ENCODE measurements at regions not wholly inside any gene's neighbourhood (a gene's known extent, or its start where the extent isn't known, plus 50 kb on each side); places are given as distances from the start of the nearest gene placed in this dataset.
A peak's percentile ranks its signal among the peaks of the same experiment; 100 is the strongest.
"Not testable (repeated sequence)": the region's sequence is repeated elsewhere in the genome, so short reads cannot be mapped to it uniquely, and the experiment has no call there.

- H3K36me3 ChIP-seq (ENCODE audit: control insufficient read depth, insufficient read depth, low read length), result no peaks in the 10 kb centered on the region
Observed at GRCh38 chr12:127161466-127161865, 1105.5 kb upstream of the TMEM132C start.

GRCh38 chr12:127162307-127162706, 1104.7 kb upstream of the TMEM132C start:
- no peak for DNase-seq
- Histone ChIP-seq H3K27me3 (replicated peaks; ENCODE audit: control insufficient read depth, insufficient read depth, low read length, poor library complexity, severe bottlenecking) (no peaks in the 10 kb centered on the region), H3K9me3 (ENCODE audit: control insufficient read depth, low read length) (no peaks in the 10 kb centered on the region), H3K4me3 (ENCODE audit: insufficient read depth, low read depth, low read length, poor library complexity, severe bottlenecking) (no peak overlapping the region), H3K4me1 (ENCODE audit: control insufficient read depth, insufficient read depth, low read length, poor library complexity, severe bottlenecking) (peaks cover 8% of the 10 kb centered on the region), H3K36me3 (ENCODE audit: control insufficient read depth, insufficient read depth, low read length) (no peaks in the 10 kb centered on the region), H3K27ac (ENCODE audit: insufficient read depth, low read length, poor library complexity, severe bottlenecking) (no peak overlapping the region)

More at GRCh38 chr12:127161466-127161865, 1105.5 kb upstream of the TMEM132C start:
- no peak for DNase-seq
- no peaks in the 10 kb centered on the region for H3K9me3 ChIP-seq (ENCODE audit: control insufficient read depth, low read length)
- no peak overlapping the region for H3K4me3 ChIP-seq (ENCODE audit: insufficient read depth, low read depth, low read length, poor library complexity, severe bottlenecking)
- H3K27ac ChIP-seq (ENCODE audit: insufficient read depth, low read length, poor library complexity, severe bottlenecking), result no peak overlapping the region
- H3K27me3 ChIP-seq (replicated peaks; ENCODE audit: control insufficient read depth, insufficient read depth, low read length, poor library complexity, severe bottlenecking), result no peaks in the 10 kb centered on the region
- peaks cover 8% of the 10 kb centered on the region for H3K4me1 ChIP-seq (ENCODE audit: control insufficient read depth, insufficient read depth, low read length, poor library complexity, severe bottlenecking)

- no peaks in the 10 kb centered on the region for H3K9me3 ChIP-seq (ENCODE audit: control insufficient read depth, low read length)
- no peak overlapping the region for H3K27ac ChIP-seq (ENCODE audit: insufficient read depth, low read length, poor library complexity, severe bottlenecking)
- peak in 1 of 3 donors; percentile 36 for DNase-seq
- no peaks in the 10 kb centered on the region for H3K27me3 ChIP-seq (replicated peaks; ENCODE audit: control insufficient read depth, insufficient read depth, low read length, poor library complexity, severe bottlenecking)
- no peaks in the 10 kb centered on the region for H3K36me3 ChIP-seq (ENCODE audit: control insufficient read depth, insufficient read depth, low read length)
- peaks cover 8% of the 10 kb centered on the region for H3K4me1 ChIP-seq (ENCODE audit: control insufficient read depth, insufficient read depth, low read length, poor library complexity, severe bottlenecking)
- H3K4me3 ChIP-seq (ENCODE audit: insufficient read depth, low read depth, low read length, poor library complexity, severe bottlenecking), result no peak overlapping the region
Observed at GRCh38 chr12:127162902-127163301, 1104.1 kb upstream of the TMEM132C start.

GRCh38 chr12:127165567-127166392, 1101.2 kb upstream of the TMEM132C start:
- Histone ChIP-seq H3K27ac (ENCODE audit: insufficient read depth, low read length, poor library complexity, severe bottlenecking) (peak overlapping the region; percentile 63), H3K36me3 (ENCODE audit: control insufficient read depth, insufficient read depth, low read length) (no peaks in the 10 kb centered on the region), H3K27me3 (replicated peaks; ENCODE audit: control insufficient read depth, insufficient read depth, low read length, poor library complexity, severe bottlenecking) (no peaks in the 10 kb centered on the region), H3K4me1 (ENCODE audit: control insufficient read depth, insufficient read depth, low read length, poor library complexity, severe bottlenecking) (peaks cover 8% of the 10 kb centered on the region), H3K9me3 (ENCODE audit: control insufficient read depth, low read length) (no peaks in the 10 kb centered on the region), H3K4me3 (ENCODE audit: insufficient read depth, low read depth, low read length, poor library complexity, severe bottlenecking) (peak overlapping the region; percentile 62)
- peak; percentile 27 to 77 (median 62) for DNase-seq

GRCh38 chr12:127169321-127170181, 1097.4 kb upstream of the TMEM132C start:
- Histone ChIP-seq H3K27ac (ENCODE audit: insufficient read depth, low read length, poor library complexity, severe bottlenecking) (no peak overlapping the region), H3K27me3 (replicated peaks; ENCODE audit: control insufficient read depth, insufficient read depth, low read length, poor library complexity, severe bottlenecking) (no peaks in the 10 kb centered on the region), H3K9me3 (ENCODE audit: control insufficient read depth, low read length) (no peaks in the 10 kb centered on the region), H3K4me1 (ENCODE audit: control insufficient read depth, insufficient read depth, low read length, poor library complexity, severe bottlenecking) (no peaks in the 10 kb centered on the region), H3K4me3 (ENCODE audit: insufficient read depth, low read depth, low read length, poor library complexity, severe bottlenecking) (no peak overlapping the region), H3K36me3 (ENCODE audit: control insufficient read depth, insufficient read depth, low read length) (no peaks in the 10 kb centered on the region)
- DNase-seq, result no peak

- H3K4me3 ChIP-seq (ENCODE audit: insufficient read depth, low read depth, low read length, poor library complexity, severe bottlenecking), result no peak overlapping the region
- no peaks in the 10 kb centered on the region for H3K27me3 ChIP-seq (replicated peaks; ENCODE audit: control insufficient read depth, insufficient read depth, low read length, poor library complexity, severe bottlenecking)
- DNase-seq, result no peak
- H3K27ac ChIP-seq (ENCODE audit: insufficient read depth, low read length, poor library complexity, severe bottlenecking), result no peak overlapping the region
- H3K4me1 ChIP-seq (ENCODE audit: control insufficient read depth, insufficient read depth, low read length, poor library complexity, severe bottlenecking), result no peaks in the 10 kb centered on the region
- H3K9me3 ChIP-seq (ENCODE audit: control insufficient read depth, low read length), result no peaks in the 10 kb centered on the region
- no peaks in the 10 kb centered on the region for H3K36me3 ChIP-seq (ENCODE audit: control insufficient read depth, insufficient read depth, low read length)
Observed at GRCh38 chr12:127170226-127171180, 1096.5 kb upstream of the TMEM132C start.

GRCh38 chr12:127172861-127173260, 1094.1 kb upstream of the TMEM132C start:
- H3K4me1 ChIP-seq (ENCODE audit: control insufficient read depth, insufficient read depth, low read length, poor library complexity, severe bottlenecking), result no peaks in the 10 kb centered on the region
- no peaks in the 10 kb centered on the region for H3K36me3 ChIP-seq (ENCODE audit: control insufficient read depth, insufficient read depth, low read length)
- no peaks in the 10 kb centered on the region for H3K27me3 ChIP-seq (replicated peaks; ENCODE audit: control insufficient read depth, insufficient read depth, low read length, poor library complexity, severe bottlenecking)
- no peak for DNase-seq
- H3K9me3 ChIP-seq (ENCODE audit: control insufficient read depth, low read length), result no peaks in the 10 kb centered on the region
- no peak overlapping the region for H3K27ac ChIP-seq (ENCODE audit: insufficient read depth, low read length, poor library complexity, severe bottlenecking)
- no peak overlapping the region for H3K4me3 ChIP-seq (ENCODE audit: insufficient read depth, low read depth, low read length, poor library complexity, severe bottlenecking)

GRCh38 chr12:127173971-127174370, 1093.0 kb upstream of the TMEM132C start:
- DNase-seq; H3K27ac ChIP-seq (ENCODE audit: insufficient read depth, low read length, poor library complexity, severe bottlenecking); H3K9me3 ChIP-seq (ENCODE audit: control insufficient read depth, low read length); H3K4me1 ChIP-seq (ENCODE audit: control insufficient read depth, insufficient read depth, low read length, poor library complexity, severe bottlenecking); H3K36me3 ChIP-seq (ENCODE audit: control insufficient read depth, insufficient read depth, low read length); H3K4me3 ChIP-seq (ENCODE audit: insufficient read depth, low read depth, low read length, poor library complexity, severe bottlenecking); H3K27me3 ChIP-seq (replicated peaks; ENCODE audit: control insufficient read depth, insufficient read depth, low read length, poor library complexity, severe bottlenecking): not testable (repeated sequence)

- Histone ChIP-seq H3K27me3 (replicated peaks; ENCODE audit: control insufficient read depth, insufficient read depth, low read length, poor library complexity, severe bottlenecking) (no peaks in the 10 kb centered on the region), H3K9me3 (ENCODE audit: control insufficient read depth, low read length) (no peaks in the 10 kb centered on the region), H3K4me1 (ENCODE audit: control insufficient read depth, insufficient read depth, low read length, poor library complexity, severe bottlenecking) (no peaks in the 10 kb centered on the region), H3K36me3 (ENCODE audit: control insufficient read depth, insufficient read depth, low read length) (no peaks in the 10 kb centered on the region), H3K27ac (ENCODE audit: insufficient read depth, low read length, poor library complexity, severe bottlenecking) (no peak overlapping the region), H3K4me3 (ENCODE audit: insufficient read depth, low read depth, low read length, poor library complexity, severe bottlenecking) (no peak overlapping the region)
- no peak for DNase-seq
Observed at GRCh38 chr12:127174881-127175280, 1092.1 kb upstream of the TMEM132C start.

Data from effector memory CD4-positive, alpha-beta T cell (primary cell).